T47D (cell line): ENCODE measurements at regions not wholly inside any gene's neighbourhood (a gene's known extent, or its start where the extent isn't known, plus 50 kb on each side); places are given as distances from the start of the nearest gene placed in this dataset.

Source experiments
- DNase-seq, 2 experiments: peaks; one replicate each; pipeline versions ENCODE4 v3.0.0 to v3.0.0-alpha.2; 2011 to 2012; ENCODE audit warnings: low read depth in 1 of 2, low spot score in 1 of 2
- JUND ChIP-seq: IDR thresholded peaks from 2 replicates; pipeline ENCODE4 v1.6.1; 2012; ENCODE audit warnings: low read depth
- in situ Hi-C: cut with HindIII; loops from 2 replicates; pipeline ENCODE4 v1.10.0; 2016; ENCODE audit warnings: low sequenced_read_pairs, low pct_unique_long_range_greater_than_20kb

DNA sequence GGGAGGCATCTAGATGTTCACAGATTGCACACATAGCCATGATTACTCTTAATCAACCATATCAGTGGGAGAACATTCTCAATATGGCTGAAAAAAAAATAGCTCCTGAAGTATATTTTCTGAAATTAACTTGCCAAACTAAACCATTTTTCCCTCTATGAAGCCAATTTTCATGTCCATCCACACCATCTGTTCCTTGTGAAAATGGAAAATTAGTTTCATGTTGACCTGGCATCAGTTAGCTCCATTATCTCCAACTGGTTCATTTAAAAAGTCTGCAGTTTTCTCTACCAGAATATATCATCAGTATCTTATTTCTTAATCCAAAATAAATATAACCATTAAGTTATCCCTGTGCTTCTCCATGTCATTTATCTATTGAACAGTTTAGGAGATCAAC, 138.8 kb upstream of the CDH10 start:
- DNase-seq: no peak
- TF ChIP-seq JUND: no peak
- in situ Hi-C loops: no loop called here

DNA sequence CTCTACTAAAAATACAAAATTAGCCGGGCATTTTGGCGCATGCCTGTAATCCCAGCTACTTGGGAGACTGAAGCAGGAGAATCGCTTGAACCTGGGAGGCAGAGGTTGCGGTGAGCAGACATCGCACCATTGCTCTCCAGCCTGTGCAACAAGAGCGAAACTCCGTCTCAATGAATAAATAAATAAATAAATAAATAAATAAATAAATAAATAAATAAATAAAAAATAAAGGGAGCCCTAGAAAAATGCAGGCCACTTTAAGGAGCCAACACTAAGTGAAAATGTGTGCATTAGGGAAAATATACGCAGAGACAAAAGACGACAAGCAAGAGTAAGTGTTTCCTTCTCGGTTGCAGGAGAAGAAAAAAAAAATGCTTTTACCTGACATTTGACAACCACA, 132.6 kb upstream of the CDH10 start:
- TF ChIP-seq JUND: no peak
- DNase-seq: no peak
- in situ Hi-C loops: no loop called here

DNA sequence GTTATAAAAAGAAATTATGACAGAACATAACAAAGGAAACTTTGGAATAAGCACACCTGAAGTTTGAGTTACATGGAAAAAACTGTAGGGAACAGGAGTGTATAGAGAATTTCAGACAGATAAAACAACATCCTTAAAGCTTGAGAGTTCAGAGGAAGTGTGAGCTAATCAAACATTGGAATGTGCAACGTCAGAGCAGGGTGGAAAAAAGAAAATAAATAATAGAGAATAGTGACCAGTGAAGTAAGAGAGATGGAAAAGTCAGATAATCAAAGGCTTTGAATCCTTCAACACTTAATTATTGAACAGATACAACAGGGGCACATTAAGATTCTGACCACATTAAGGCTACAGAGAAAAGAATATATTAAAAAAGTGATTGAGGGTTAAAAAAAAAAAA, 128.5 kb upstream of the CDH10 start:
- DNase-seq: no peak
- TF ChIP-seq JUND: no peak
- in situ Hi-C loops: no loop called here

DNA sequence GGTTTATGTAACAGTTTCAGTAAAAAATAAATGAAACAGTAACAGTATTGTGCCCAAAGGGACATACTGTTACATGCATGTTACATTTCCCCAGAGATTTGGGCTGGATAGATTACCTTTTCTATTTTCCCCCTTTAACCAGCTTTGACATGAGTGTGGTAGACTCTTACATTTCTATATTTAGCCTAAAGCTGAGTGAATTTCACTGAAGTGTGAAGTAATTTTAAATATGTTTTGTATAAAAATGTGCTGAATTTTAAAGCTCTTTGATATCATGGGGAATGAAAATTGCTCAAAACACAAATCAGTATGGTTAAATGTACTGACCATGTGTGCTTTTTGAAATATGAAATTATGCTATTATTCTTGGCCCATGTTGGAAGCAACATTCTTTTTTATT, 122.3 kb upstream of the CDH10 start:
- in situ Hi-C loops: no loop called here
- no peak for DNase-seq
- TF ChIP-seq JUND: no peak

DNA sequence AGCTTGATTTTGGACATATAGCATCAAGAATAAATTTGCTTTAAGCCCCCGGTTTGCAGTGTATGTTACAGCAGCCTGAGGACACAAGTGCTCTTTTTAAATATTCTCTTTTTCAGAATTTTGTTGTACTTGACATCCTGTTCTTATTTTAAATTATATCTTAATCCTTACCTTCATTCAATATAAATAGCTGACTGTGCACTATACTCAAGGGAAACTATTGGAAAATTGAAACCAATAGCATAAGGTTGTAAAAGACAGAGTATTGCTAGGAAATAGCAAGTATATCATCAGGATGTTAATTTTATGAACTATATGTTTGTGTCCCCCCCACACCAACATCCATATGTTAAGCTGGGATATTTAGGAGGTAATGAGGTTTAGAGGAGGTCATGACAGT, 120.4 kb upstream of the CDH10 start:
- DNase-seq: no peak
- TF ChIP-seq JUND: no peak
- in situ Hi-C loops: no loop called here

DNA sequence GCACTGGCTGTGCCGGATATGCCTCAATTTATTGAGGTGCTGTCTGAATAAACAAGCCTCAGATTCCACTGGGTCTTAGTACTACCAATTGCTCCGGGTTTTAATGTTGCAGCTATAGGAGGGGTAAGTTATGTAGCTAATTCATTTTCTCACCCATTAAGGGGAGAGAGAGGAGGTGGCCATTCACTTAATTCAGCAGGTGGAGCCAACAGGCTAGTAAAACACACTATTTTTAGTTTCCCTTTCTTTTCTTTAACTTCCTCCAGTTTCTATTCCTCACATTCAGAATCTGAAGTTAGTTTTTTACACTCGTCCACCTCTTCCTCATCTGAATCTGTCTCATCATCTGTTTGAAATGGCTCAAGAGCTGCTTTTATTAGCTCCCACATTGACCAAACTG, 105.6 kb upstream of the CDH10 start:
- no peak for DNase-seq
- in situ Hi-C loops: no loop called here
- TF ChIP-seq JUND: no peak

DNA sequence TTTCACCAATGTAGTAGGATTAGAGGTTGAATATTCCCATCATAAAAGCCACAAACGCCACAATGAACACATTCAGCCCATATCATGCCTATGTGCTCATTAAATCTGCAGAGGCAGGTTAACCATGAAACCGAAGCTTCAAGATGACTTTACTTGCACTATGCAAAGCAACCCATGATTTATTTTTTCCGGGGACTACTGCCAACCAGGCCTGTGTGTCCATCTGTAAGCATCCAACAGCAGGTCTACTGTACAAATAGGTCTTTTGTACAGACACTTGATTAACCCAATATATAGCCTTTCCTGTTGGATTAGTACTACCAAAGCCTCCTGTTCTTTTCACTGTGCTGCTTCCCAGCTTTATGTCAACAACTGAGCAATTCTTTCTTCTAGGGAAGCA, 104.9 kb upstream of the CDH10 start:
- TF ChIP-seq JUND: no peak
- no peak for DNase-seq
- in situ Hi-C loops: no loop called here

DNA sequence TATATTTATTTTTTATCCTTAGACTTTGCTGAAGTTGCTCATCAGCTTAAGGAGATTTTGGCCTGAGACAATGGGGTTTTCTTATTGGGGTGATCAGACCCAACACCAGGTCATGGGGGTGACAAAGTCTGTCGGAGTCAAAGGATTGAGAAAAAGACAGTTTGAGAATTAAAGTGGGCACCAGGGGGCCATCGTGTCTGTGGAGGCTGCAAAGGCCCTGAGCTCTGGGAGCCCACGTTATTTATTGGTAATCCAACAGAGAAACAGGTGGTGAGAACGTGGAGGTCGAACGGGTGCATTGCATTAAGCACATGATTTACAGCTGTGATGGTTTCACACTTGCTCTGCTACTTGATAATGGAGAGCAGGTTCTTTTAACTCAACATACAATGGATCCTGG, 102.5 kb upstream of the CDH10 start:
- DNase-seq: no peak
- in situ Hi-C loops: no loop called here

DNA sequence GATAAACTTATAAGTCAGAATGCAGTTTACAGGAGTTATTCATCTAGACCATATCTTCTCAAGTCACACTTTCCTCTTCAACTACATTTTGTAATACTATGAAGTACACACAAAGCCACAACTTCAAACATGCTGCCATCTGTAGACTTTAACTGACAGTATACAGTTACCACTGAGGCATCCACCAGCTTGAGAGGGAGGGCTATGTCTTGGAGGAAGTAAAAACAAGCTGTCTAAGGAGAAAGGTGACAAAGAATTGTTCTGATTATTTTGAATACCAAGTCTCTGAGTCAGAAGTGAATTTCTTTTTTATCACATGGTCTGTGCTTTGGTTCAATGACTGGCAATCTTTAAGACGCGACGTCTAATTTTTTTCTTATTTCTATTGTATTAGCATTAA, 97.6 kb upstream of the CDH10 start:
- no peak for DNase-seq
- in situ Hi-C loops: no loop called here
- TF ChIP-seq JUND: no peak

More for the DNA sequence above, 102.5 kb upstream of the CDH10 start:
- no peak for TF ChIP-seq JUND

DNA sequence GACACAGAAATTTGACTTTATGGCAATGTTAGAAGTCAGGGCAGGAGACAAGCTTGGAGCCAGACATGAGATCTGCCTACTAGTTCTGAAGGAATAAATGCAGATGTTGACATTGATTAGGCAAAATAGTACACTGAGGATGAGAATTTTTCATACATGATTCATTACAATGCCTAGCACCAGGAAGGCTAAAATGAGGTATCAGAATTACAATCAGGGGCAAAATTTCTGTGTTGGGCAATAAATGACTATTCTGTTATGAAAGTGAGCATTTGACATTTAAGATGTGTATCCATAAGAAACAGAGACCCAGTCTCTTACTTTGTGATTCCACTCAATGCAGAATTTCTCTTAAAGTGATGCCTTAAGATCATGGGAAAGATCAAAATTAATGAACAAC, 92.4 kb upstream of the CDH10 start:
- in situ Hi-C loops: no loop called here
- TF ChIP-seq JUND: no peak
- DNase-seq: no peak

DNA sequence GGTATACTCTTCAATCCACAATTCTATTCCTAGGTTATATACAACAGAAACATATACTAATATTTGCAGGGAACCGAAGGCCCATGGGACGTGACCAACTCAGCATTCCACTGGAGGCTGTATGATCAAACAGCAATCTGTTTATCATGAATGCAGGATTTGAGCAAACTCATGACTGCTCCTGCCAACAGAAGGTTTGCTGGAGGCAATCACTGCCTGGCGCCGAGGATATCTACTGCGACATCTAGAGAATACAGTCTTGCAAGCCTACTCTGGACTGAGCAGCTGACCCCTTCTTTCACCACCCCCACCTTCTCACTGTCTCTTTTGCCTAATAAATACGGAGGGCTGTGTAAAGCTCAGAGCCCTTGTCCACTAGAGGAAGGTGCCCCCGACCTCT, 90.5 kb upstream of the CDH10 start:
- in situ Hi-C loops: no loop called here
- peak; percentile 51; the same call in 1 of the 2 replicates for TF ChIP-seq JUND

DNA sequence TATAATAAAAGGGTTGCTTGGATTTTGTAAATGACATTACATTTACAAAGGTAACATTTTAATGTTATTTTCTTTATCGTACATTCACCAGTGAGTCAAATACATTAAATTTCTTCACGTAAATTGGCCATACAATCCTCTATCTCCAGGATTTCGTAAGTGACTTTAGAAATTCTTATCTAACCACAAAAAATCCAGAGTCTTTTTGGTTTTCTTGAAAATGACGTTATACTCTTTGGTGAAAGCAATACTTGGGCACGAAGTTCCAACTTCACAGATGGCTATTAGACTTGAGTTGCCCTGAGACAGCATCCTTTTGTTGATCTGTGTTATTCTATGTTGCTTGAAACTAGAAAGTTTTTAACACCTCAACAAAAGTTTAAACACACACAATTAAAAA, 87.4 kb upstream of the CDH10 start:
- in situ Hi-C loops: no loop called here
- DNase-seq: no peak
- TF ChIP-seq JUND: no peak

More for the DNA sequence above, 90.5 kb upstream of the CDH10 start:
- DNase-seq: peak in 1 of 2 experiments; percentile 57

DNA sequence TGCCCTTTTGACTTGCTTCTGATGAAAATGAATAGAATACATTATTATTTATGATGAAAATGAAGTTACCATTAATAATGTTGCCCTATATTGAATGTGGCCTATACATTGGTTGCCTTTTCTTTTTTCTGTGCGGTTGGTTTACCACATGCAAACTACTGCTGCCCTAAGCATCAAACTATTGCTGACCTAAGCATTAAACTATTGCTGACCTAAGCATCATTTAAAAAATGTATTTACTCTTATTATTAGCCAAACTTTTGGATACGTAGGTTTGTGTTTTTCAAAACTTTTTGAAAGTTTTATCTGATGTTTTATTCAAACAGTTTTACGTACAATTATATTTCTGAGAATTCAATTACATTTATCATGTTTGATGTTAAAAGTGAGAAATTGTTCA, 76.0 kb upstream of the CDH10 start:
- DNase-seq: no peak
- in situ Hi-C loops: no loop called here
- TF ChIP-seq JUND: no peak

DNA sequence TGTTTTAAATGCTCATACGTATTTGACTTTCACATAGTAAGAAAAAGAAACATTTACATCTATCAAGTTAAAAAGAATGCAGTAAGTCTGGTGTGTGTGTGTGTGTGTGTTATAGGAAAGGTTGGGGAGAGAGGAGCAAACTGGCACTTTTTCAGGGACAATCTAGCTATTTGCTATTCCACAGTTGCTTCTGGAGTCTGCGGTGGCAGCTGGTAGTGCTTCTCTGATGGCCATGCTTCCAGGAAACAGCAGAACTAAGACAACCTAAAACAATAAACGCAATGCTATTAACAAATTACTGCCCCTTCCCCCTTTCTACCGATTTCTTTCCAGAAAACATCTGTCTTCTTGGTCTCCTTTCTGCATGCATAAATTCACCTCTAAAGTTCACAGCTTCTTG, 70.0 kb upstream of the CDH10 start:
- peak; percentile 5 to 7 for DNase-seq
- TF ChIP-seq JUND: no peak
- in situ Hi-C loops: no loop called here

DNA sequence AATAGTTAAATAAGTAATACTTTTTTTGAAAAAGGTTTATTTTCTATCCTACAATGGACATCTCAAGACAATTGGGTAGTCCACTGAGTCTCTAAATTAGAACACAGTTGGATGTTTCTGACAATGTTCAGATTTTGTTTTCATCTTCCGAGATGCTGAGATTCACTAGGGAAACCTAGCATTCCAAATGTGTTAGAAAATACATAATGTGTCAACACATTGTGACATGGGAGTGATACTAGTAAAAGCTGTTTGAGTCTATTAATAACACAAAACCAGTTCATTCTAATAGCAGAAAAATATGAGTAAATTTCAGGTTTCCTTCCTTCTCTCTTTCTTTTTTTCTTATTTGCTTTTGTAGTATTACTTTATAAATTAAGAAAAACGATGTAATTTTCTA, 68.2 kb upstream of the CDH10 start:
- DNase-seq: no peak
- no peak for TF ChIP-seq JUND
- in situ Hi-C loops: no loop called here
